Kidney capillary endothelial cell (primary cell): ENCODE measurements at regions not wholly inside any gene's neighbourhood (a gene's known extent, or its start where the extent isn't known, plus 50 kb on each side); places are given as distances from the start of the nearest gene placed in this dataset.
A peak's percentile ranks its signal among the peaks of the same experiment; 100 is the strongest.

Experiments
- DNase-seq: peaks from one replicate; pipeline ENCODE4 v3.0.0-alpha.2; 2018; ENCODE audit warnings: low spot score

GRCh38 chr10:4581929-4582328 lies 244.1 kb upstream of the AKR1E2 start:
- DNase-seq, result no peak

DNA sequence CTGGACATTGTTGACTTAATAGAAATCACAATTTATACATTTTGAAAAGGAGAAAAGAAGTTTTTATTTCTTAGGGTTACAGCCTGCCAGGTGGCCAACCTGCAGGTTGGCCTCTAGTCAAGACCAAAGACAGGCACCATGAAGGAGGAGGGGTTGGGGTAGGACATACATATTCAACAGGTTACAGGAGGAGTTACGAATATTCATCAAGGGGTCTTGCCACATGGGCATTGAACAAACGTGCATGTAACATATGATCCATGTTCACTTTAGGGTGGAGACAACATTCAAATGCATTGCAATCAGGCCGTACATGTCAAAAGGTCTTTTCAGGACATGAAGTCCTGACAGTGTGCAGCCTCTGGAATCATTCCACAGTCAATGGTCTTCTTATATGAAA lies 246.2 kb upstream of the AKR1E2 start:
- DNase-seq, result no peak

GRCh38 chr10:4576206-4576605 lies 249.8 kb upstream of the AKR1E2 start:
- DNase-seq, result no peak

GRCh38 chr10:4569151-4569550 lies 256.9 kb upstream of the AKR1E2 start:
- no peak for DNase-seq

GRCh38 chr10:4568731-4569130 lies 257.3 kb upstream of the AKR1E2 start:
- no peak for DNase-seq

DNA sequence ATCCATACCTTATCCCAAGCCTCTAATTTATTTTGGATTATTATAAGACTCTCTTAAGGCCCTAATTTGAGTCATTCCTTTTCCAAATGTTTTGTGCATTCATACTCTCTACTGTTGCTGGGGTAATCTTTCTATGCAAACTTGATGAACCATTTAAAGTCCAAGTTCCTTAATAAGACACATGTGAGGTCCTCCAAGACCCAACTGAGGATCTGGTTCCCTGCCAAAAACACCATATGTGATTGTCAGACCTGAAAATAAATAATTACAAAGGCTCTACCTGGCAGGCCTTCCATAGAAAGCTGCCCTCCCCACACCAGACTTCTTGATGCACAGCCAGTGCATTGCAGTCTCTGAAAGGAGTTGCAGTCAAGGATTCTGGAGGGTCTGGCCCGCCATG lies 257.9 kb upstream of the AKR1E2 start:
- DNase-seq, result no peak

- no peak for DNase-seq
Observed at GRCh38 chr10:4567637-4568036, 258.4 kb upstream of the AKR1E2 start.

- no peak for DNase-seq
Observed at GRCh38 chr10:4566011-4566410, 260.0 kb upstream of the AKR1E2 start.

GRCh38 chr10:4561296-4561695 lies 264.7 kb upstream of the AKR1E2 start:
- no peak for DNase-seq

GRCh38 chr10:4557469-4557868 lies 268.5 kb upstream of the AKR1E2 start:
- DNase-seq, result no peak

GRCh38 chr10:4556527-4556926 lies 269.5 kb upstream of the AKR1E2 start:
- DNase-seq, result no peak

DNA sequence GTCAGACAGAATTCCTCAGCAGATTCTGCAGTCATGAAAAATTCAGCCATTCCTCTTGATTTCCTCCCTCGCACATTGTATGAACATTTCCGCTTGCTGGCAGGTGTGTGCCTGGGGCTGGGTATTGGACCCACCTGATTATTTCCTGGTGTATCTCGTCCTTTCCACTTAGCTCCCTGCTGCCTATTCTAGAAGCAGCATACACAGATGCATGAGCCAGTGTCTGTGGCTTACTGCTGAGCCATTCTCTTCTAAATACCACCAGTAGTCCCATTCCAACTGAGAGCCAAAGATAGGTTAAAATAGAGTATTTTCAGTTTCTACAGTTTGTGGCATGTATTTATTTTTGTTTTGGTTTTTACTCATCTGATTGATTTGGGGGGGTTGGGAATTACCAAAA lies 270.1 kb upstream of the AKR1E2 start:
- no peak for DNase-seq

GRCh38 chr10:4549139-4549653 lies 276.8 kb upstream of the AKR1E2 start:
- no peak for DNase-seq

DNA sequence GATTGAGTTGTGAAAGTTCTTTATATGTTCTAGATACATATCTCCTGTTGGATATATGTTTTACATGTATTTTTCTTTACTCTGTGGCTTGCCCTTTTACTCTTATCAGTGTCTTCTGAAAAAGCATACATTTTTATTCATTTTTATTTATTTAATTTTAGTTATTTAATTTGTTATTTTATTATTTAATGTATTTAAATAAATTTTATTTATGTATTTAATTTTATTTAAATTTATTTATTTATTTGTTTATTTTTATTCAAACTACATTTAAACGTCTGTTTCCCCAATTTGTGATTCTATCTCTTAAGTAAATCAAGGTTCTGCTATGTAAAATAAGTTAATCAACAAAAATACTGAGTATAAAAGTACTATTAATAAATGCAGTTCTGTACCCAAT lies 279.1 kb upstream of the AKR1E2 start:
- DNase-seq, result no peak

DNA sequence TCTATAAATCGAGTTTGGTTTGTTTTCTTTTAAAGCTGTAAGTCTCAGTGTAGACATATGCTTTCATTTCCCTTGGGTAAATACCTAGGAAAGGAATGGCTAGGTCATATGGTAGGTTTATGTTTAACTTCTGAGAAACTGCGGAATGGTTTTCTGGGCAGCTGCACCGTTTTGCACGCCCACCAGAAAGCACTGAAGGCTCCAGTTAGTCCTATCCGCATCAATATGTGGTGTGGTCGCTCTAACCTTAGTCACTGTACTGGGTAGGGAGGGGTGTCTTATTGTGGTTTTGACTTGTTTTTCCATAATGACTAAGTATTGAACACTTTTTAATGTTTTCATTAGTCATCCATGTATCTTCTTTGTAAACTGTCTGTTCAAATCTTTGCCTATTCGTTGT lies 279.5 kb upstream of the AKR1E2 start:
- no peak for DNase-seq

DNA sequence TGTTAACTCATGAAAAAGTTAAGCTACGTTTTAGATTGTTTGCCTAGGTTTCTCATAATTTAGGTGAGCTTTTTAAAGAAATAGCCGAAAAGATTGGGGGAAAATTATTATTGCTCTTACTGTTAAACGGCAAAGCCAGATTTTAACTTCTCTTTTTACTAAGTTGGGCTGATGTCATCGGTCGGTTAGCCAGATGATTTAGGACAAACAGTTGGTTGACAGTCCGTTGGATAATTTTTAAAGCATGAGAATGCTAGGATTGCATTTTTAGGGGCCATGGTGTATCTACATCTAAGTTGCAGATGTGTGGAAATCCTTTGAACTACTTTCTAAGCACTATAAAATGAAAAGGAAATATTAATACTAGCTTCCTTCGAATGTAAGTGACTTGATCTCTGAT lies 280.9 kb upstream of the AKR1E2 start:
- DNase-seq, result no peak

DNA sequence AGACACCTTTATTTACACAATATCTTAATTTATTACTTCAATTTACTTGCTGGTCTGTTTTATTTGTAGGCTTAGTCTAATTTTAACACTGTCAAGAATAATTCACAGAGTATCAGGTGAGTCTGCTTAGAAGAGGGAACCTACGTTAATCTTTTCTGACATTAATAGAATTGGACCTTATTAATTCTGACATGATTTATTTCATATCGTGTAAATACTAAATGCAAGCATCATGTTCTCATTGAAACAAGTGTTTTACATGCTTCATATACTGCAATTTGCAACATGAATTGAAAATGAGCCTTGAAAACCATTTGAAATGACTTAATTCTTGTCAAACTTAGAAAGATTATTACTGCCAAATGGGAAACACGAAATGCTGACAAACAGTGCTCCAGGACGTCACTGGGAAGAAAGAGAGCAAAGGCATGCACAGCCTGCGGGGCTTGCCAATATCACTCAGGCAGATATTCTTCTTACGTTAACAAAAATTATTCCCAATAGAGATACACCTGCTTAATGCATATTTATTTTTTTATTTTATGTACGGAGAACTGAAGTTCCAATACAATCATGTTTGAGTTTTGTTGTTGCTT lies 282.0 kb upstream of the AKR1E2 start:
- DNase-seq, result no peak

DNA sequence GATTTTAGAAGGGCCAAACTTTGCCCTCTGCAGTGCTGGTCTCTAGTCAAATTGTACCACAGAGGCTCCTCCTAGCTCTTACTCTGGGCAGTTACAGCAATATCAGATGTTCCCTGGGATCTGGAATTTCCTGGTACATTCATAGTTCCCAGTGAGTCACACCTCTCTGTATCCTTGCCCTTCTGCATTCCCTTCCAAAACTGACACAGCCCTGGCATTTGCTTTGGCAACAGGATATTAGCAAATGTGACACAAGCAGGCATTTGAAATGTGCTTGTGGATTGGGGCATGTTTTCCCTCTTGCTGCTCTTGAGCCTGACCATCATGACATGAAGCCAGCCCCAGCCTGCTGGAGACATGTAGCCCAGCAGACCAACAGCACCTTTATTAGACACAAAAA lies 284.7 kb upstream of the AKR1E2 start:
- peak; percentile 87 for DNase-seq

DNA sequence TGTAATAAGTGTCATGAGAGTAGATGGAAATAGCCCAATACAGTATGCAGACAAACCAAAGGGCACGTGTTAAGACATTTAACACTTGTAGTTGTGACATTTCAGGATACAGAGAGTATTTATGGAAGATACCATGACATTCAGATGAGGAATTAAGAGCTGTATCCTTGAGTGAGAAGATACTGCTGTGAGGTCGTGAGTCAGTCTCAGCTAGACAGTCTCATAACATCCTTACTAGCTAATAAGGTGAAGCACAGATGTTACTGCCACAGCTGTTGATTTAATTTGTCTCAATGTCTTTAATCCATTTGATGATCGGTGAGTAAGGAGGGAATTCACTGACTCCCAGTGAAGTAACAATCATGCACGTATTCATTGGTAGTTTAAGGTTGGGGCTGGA lies 288.0 kb upstream of the AKR1E2 start:
- DNase-seq, result no peak

- DNase-seq, result no peak
Observed at GRCh38 chr10:4535521-4535920, 290.5 kb upstream of the AKR1E2 start.

DNA sequence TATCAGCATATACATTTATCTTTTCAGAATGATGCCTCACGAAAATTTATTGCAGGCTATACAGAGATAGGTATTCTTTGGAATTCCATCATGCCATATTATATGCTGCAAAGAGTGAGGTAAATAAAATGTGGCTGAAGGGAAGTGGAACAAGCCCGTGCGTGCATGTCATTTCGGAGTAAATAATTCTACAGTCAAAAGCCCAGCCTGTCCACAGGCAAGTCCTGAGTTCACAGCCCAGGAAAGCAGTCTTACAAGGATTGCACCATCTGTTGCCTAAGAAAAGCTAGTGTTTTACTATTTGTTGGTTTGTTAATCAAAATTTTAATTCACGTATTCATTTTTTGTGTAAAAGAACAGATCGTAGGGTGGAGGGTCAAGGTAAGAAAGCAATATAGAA lies 292.4 kb upstream of the AKR1E2 start:
- no peak for DNase-seq

GRCh38 chr10:4532976-4533375 lies 293.0 kb upstream of the AKR1E2 start:
- no peak for DNase-seq

- DNase-seq, result no peak
Observed at GRCh38 chr10:4532467-4532866, 293.5 kb upstream of the AKR1E2 start.

GRCh38 chr10:4532011-4532410 lies 294.0 kb upstream of the AKR1E2 start:
- no peak for DNase-seq

DNA sequence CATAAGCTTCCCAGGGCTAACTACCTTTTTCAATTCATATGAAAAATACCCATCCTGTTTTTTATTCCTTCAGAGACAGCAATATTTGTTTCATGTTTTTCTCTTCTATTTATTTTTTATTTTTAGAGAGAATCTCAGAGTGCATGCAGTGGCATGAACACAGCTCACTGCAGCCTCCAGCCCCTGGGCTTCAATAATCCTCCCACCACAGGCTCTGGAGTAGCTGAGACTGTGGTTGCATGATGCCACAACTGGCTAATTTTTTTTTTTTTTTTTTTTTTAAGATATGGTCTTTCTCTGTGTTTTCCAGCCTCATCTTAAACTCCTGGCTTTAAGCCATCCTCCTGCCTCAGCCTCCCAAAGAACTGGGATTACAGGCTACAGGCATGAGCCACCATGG lies 296.7 kb upstream of the AKR1E2 start:
- no peak for DNase-seq
